ENCODE measurements at regions not wholly inside any gene's neighbourhood (a gene's known extent, or its start where the extent isn't known, plus 50 kb on each side); places are given as distances from the start of the nearest gene placed in this dataset.

DNA sequence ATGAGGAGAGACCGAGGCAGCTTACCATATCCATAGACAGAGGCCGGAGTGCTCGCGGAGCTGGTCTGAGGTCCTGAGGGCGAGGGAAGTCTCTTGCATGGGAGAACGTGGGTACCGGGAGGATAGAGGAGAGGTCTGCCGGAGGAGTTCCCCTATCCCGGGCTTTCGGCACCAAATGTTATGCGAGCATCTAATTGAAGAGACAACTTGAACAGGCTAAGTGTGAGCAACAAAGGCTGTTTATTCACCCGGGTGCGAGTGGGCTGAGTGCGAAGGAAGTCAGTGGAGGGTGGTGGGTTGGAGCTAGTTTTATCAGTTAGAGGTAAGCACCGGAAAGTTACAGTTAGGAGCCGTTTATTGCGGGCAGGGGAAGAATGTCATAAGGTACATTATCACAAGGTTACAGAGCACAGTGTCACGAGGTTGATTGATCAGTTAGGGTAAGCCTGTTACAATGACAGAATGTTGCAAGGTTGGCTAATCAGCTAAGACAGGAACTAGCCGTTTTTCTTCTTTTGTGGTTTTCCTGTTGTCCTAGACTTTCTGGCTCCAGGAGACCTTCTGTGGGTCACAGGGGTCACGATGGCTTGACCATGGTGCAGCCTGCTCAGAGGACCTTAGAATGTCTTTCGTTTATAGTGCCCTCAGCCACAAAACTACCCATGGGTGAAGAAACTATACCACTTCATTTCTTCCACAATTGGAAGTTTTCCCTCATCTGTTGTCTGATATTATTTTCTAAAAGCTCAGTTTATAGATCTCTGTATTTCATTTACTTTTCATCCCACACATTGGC is 746.0 kb upstream of the ADGRB3 start:
- Mint-ChIP-seq H3K4me1 (no peaks in the 10 kb centered on the region), H3K27me3 (no peaks in the 10 kb centered on the region), H3K27ac (ENCODE audit: low read depth) (no peak overlapping the region), H3K36me3 (ENCODE audit: insufficient read depth) (no peaks in the 10 kb centered on the region), H3K9me3 (peaks cover 14% of the 10 kb centered on the region), H3K4me3 (no peak overlapping the region)
- DNase-seq (ENCODE audit: low spot score in 2 of 2) (no peak), ATAC-seq (replicated peaks; ENCODE audit: extremely low read depth, poor library complexity, severe bottlenecking) (no peak)

DNA sequence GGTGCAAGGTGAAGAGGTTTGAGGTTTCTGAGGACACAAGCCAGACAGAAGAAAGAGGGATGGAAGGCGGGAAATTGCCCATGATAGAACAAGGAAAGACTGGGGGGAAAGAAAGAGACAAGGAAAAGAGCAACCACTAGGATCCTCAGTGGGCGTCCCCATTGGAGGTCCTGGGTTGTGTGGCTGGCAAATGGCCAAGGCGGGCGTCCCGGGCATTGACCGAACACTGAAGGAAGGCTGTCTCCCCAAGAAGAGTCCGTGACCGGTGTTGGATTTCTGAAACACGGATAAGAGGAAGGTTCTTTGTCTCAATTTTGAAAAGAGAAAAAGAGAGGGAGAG is 746.6 kb upstream of the ADGRB3 start:
- Mint-ChIP-seq H3K4me3 (no peak overlapping the region), H3K27ac (ENCODE audit: low read depth) (no peak overlapping the region), H3K36me3 (ENCODE audit: insufficient read depth) (no peaks in the 10 kb centered on the region), H3K27me3 (no peaks in the 10 kb centered on the region), H3K9me3 (peaks cover 14% of the 10 kb centered on the region), H3K4me1 (no peaks in the 10 kb centered on the region)
- DNase-seq (ENCODE audit: low spot score in 2 of 2) (no peak), ATAC-seq (replicated peaks; ENCODE audit: extremely low read depth, poor library complexity, severe bottlenecking) (no peak)

DNA sequence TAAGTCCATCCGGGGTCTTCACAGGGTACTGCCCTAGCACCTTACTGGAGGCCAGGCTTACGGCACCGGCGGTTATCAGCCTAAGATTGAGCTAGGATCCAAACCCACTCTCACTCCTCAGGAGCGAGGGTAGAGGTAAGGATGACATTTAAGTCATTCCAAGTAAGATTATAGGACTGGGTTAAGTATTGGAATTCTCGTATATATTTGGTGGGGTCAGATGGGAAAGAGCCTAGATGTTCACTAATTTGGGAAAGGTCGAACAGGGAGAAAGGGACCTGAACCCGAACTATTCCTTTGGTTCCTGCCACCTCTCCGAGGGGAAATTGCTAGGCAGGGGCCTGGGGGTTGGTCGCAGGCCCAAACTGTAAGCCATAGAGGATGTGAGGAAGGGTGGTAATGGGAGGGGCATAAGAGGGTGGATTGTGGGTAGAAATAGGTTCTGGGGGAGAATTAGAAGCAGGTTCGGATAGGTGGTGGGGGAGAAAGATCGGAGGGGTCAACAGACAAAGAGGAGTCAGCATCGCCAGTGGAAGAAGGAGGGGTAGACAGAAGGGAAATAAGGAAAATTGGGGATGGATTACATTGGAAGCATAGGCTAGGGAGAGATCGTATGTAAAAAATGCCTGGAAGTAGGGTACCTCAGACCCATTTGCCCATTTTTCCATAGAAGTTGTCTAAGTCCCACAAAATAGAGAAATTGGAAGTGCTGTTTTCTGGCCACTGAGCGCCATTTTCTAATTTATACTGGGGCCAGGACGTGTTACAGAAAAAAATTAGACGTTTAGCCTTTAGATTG is 747.1 kb upstream of the ADGRB3 start:
- Mint-ChIP-seq H3K36me3 (ENCODE audit: insufficient read depth) (no peaks in the 10 kb centered on the region), H3K27me3 (no peaks in the 10 kb centered on the region), H3K9me3 (peaks cover 14% of the 10 kb centered on the region), H3K27ac (ENCODE audit: low read depth) (no peak overlapping the region), H3K4me1 (no peaks in the 10 kb centered on the region), H3K4me3 (no peak overlapping the region)
- no peak for DNase-seq (ENCODE audit: low spot score in 2 of 2)
- no peak for ATAC-seq (replicated peaks; ENCODE audit: extremely low read depth, poor library complexity, severe bottlenecking)

DNA sequence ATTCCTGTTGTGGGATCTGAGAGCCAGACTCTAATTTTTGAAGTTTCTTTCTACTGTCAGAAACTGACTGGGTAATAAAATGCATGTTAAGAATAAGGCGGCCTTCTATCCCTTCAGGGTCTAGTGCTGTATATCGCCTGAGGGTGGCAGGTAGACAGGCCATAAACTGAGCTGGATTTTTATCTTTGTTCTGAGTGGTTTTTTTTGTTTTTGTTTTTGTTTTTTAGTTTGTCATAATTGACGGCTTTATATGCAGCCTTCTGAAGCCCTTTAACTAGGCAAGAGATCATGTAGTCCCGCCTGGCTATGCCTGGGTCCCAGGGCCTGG is 747.7 kb upstream of the ADGRB3 start:
- ATAC-seq (replicated peaks; ENCODE audit: extremely low read depth, poor library complexity, severe bottlenecking) (no peak), DNase-seq (ENCODE audit: low spot score in 2 of 2) (no peak)
- Mint-ChIP-seq H3K36me3 (ENCODE audit: insufficient read depth) (no peaks in the 10 kb centered on the region), H3K9me3 (peaks cover 14% of the 10 kb centered on the region), H3K4me1 (no peaks in the 10 kb centered on the region), H3K4me3 (no peak overlapping the region), H3K27ac (ENCODE audit: low read depth) (no peak overlapping the region), H3K27me3 (no peaks in the 10 kb centered on the region)

DNA sequence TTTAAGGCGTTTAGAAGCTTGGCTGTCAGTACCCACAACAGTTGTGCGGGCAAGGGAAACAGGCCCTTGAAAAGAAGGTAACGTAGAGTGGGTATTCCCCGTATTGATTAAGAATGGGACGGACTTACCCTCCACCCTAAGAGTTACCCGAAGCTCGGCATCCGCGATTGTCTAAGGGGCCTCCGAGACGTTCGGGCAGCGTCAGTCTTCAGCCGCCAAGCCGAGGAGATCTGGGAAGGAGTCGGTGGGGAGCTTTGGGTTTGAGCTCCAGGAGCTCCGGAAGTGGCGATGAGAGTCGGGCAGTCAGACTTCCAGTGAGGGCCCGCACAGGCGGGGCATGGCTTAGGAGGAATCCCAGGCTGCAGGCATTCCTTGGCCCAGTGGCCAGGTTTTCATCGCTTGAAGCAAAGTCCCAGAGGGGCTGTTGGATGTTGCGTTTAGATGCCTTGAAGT is 748.2 kb upstream of the ADGRB3 start:
- Mint-ChIP-seq H3K36me3 (ENCODE audit: insufficient read depth) (no peaks in the 10 kb centered on the region), H3K9me3 (peaks cover 14% of the 10 kb centered on the region), H3K4me1 (no peaks in the 10 kb centered on the region), H3K27me3 (no peaks in the 10 kb centered on the region), H3K4me3 (no peak overlapping the region), H3K27ac (ENCODE audit: low read depth) (no peak overlapping the region)
- ATAC-seq (replicated peaks; ENCODE audit: extremely low read depth, poor library complexity, severe bottlenecking) (no peak), DNase-seq (ENCODE audit: low spot score in 2 of 2) (no peak)

DNA sequence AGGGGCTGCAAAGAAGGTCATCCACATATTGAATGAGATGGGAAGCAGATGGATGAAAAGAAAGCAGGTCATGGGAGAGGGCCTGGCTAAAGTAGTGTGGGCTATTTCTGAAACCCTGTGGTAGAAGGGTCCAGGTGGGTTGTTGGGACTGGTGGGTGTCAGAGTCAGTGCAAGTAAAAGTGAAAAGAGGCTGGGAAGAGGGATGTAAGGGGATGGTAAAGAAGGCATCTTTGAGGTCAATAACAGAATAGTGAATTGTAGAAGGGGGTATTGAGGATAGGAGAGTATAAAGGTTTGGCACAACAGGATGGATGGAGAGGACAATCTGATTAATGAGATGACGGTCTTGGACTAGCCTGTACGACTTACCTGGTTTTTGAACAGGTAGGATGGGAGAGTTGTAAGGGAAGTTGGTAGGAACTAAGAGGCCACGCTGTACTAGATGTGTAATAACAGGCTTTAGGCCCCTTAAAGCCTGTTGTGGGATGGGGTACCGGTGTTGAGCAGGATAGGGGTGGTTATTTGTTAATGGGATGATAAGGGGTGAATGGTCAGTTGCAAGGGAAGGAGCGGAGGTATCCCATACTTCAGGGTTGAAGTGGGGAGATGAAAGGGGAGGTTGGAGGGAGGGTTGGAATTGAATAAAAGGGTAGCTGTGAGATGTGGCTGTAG is 748.9 kb upstream of the ADGRB3 start:
- Mint-ChIP-seq H3K4me1 (no peaks in the 10 kb centered on the region), H3K36me3 (ENCODE audit: insufficient read depth) (no peaks in the 10 kb centered on the region), H3K4me3 (no peak overlapping the region), H3K27me3 (no peaks in the 10 kb centered on the region), H3K9me3 (peaks cover 14% of the 10 kb centered on the region), H3K27ac (ENCODE audit: low read depth) (no peak overlapping the region)
- ATAC-seq (replicated peaks; ENCODE audit: extremely low read depth, poor library complexity, severe bottlenecking) = no peak
- no peak for DNase-seq (ENCODE audit: low spot score in 2 of 2)

DNA sequence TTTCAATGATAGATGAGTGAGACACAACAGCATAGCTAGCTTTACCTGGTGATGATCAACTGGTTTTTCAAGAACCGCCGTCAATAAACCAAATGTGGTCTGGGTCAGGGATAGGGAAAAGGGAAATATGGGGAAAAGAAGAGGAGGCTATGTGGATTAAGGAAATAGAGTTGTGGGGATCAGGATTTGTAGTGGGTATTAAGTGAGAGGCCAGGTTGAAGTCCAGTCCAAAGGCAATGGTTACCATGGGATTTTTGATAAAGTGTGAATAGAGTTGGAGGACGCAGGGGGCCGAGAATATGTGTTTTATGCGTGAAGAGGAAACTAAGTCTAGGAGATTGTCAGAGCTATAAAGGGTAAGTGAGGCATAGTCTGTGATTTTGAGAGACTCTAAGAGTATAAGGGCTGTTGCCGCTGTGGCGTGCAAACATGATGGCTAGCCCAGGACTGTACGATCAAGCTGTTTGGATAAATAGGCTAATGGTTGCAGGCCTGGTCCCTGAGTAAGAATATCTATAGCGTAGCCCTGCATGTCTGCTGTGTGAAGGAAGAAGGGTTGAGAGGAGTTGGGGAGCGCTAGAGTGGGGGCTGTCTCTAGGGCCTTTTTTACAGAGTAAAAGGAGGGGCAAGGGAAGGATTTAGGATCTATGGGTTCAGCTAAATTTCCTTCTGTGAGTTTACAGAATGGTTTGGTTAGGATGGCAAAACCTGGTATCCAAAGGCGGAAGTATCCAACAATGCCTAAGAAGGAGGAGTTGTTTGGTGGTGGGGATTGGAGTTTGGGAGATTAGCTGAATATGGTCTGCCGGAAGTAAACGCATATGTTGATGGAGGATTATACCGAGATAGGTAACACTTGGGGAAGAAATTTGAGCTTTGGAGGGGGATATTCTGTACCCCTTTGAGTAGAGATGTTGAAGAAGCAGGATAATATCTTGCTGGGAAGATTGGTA is 749.7 kb upstream of the ADGRB3 start:
- Mint-ChIP-seq H3K9me3 (peaks cover 14% of the 10 kb centered on the region), H3K27ac (ENCODE audit: low read depth) (no peak overlapping the region), H3K4me1 (no peaks in the 10 kb centered on the region), H3K27me3 (no peaks in the 10 kb centered on the region), H3K4me3 (no peak overlapping the region), H3K36me3 (ENCODE audit: insufficient read depth) (no peaks in the 10 kb centered on the region)
- no peak for ATAC-seq (replicated peaks; ENCODE audit: extremely low read depth, poor library complexity, severe bottlenecking)
- no peak for DNase-seq (ENCODE audit: low spot score in 2 of 2)

DNA sequence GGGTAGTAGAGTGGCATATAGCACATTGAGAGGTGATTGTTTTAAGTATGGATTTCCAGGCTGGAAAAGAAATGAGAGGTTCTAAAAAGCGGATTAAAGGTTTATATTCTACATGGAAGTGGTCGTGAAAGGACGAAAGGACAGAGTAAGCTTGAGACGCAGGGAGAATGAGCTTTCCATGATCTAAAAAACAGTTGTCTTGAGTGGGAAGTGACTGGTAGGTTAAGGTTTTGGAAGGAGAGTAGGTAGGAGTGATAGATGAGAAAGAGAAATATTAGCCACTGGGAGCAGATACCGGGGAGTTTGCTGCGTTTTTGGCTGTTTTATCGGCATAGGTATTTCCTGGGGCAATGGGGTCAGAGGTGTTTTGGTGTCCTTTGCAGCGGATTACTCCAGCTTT is 750.6 kb upstream of the ADGRB3 start:
- no peak overlapping the region for H3K27ac Mint-ChIP-seq (ENCODE audit: low read depth)
- peaks cover 14% of the 10 kb centered on the region for H3K9me3 Mint-ChIP-seq
- no peaks in the 10 kb centered on the region for H3K36me3 Mint-ChIP-seq (ENCODE audit: insufficient read depth)
- H3K4me3 Mint-ChIP-seq = no peak overlapping the region
- ATAC-seq (replicated peaks; ENCODE audit: extremely low read depth, poor library complexity, severe bottlenecking) (no peak), DNase-seq (ENCODE audit: low spot score in 2 of 2) (no peak)
- no peaks in the 10 kb centered on the region for H3K4me1 Mint-ChIP-seq
- no peaks in the 10 kb centered on the region for H3K27me3 Mint-ChIP-seq

DNA sequence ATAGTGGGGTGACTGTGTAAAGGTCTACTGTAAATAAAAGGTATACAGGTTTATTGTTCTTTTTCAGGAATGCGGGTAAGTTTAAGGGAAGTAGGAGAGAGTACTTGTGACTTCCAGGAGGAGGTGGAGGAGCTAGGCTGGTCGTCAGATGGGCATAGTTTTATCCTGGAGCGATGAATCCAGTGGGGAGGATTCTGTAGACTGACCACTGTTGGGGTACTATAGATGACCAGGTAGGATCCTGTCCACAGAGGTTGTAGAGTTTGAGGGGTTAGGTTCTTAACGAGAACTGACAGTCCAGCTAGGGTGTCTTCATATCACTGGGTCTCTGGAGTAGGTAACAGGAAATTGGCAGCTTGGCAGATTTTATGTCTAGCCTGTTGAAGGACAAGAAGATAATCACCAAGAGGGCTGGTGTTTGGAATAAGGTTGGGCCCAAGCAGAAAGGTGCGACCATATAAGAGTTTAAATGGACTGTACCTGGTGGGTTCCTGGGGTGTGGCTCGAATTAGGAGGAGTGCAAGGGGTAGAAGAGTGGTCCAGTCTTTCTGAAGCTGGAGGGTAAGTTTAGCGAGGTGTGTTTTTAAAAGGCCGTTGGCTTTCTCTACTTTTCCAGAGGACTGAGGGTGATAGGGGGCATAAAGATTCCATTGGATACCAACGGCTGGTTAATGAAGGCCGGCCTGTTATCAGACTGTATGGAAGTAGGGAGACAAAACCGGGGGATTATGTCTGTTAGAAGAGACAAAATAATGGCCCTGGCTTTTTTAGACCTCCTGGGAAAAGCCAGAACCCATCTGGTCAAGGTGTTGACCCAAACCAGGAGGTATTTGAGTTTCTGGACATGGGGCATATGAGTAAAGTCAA is 751.3 kb upstream of the ADGRB3 start:
- ATAC-seq (replicated peaks; ENCODE audit: extremely low read depth, poor library complexity, severe bottlenecking) (no peak), DNase-seq (ENCODE audit: low spot score in 2 of 2) (no peak)
- Mint-ChIP-seq H3K27ac (ENCODE audit: low read depth) (no peak overlapping the region), H3K27me3 (no peaks in the 10 kb centered on the region), H3K9me3 (peaks cover 11% of the 10 kb centered on the region), H3K36me3 (ENCODE audit: insufficient read depth) (no peaks in the 10 kb centered on the region), H3K4me3 (no peak overlapping the region), H3K4me1 (no peaks in the 10 kb centered on the region)

DNA sequence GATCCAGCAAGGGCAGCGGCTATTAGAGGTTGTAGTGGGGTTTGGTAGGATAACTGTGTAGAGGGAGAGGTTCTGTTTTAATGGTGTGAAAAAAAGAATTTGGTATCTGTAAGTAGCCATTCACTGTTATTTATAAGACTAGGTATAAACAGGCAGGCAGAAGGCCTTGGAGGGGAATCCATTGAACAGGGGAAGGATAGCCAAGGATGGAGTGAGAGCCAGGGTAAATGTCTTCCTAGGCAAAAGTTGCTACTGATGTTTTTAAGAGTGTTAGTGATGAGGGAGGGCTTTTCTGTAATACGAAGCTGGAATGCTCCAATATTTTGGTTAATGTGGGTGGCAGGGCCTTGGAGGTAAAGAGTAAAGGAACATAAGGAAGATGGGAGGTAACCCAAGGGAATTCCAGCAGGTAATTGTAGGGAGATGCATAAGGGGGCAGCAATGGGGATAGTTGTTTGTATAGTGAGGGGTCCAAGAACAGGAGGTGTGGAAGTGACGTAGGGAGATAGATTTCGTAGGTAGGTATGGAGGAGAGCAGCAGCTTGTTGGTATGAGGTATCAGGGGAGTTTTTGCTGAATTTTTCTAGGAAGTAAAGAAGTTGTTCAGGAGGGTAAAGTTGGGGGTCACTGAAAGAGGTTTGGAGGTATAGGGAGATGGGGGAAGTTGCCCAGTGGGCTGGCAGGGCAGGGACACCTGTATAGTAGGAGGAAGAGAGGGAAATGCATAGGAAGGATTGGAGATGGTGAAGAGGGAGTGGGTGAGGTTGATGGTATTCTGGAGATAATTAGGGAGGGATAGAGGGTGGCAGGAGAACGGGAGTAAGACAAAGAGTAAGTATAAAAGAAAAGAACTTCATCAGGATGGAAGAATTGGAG is 752.4 kb upstream of the ADGRB3 start:
- peaks cover under 1% of the 10 kb centered on the region for H3K9me3 Mint-ChIP-seq
- H3K27me3 Mint-ChIP-seq = no peaks in the 10 kb centered on the region
- H3K36me3 Mint-ChIP-seq (ENCODE audit: insufficient read depth) = no peaks in the 10 kb centered on the region
- H3K4me1 Mint-ChIP-seq = no peaks in the 10 kb centered on the region
- no peak overlapping the region for H3K27ac Mint-ChIP-seq (ENCODE audit: low read depth)
- no peak overlapping the region for H3K4me3 Mint-ChIP-seq
- DNase-seq (ENCODE audit: low spot score in 2 of 2) (no peak), ATAC-seq (replicated peaks; ENCODE audit: extremely low read depth, poor library complexity, severe bottlenecking) (no peak)

DNA sequence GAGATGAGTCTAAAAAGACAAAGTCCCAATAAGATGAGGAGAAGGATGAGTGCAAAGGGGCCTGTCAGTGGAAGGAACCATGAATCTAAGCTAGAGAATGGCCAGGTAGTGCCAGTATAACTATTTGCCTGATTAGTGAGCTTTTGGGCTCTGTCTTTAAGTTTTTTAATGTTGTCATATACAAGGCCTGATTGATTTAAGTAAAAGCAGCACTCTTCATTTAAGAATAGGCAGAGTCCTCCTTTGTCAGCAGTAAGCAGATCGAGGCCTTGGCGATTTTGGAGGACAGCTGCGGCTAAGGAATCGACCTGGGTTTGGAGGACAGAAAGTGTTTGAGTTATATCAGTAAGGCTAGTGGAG is 753.4 kb upstream of the ADGRB3 start:
- H3K4me1 Mint-ChIP-seq = no peaks in the 10 kb centered on the region
- no peaks in the 10 kb centered on the region for H3K9me3 Mint-ChIP-seq
- DNase-seq (ENCODE audit: low spot score in 2 of 2) = no peak
- no peaks in the 10 kb centered on the region for H3K36me3 Mint-ChIP-seq (ENCODE audit: insufficient read depth)
- H3K4me3 Mint-ChIP-seq = no peak overlapping the region
- no peaks in the 10 kb centered on the region for H3K27me3 Mint-ChIP-seq
- no peak overlapping the region for H3K27ac Mint-ChIP-seq (ENCODE audit: low read depth)
- no peak for ATAC-seq (replicated peaks; ENCODE audit: extremely low read depth, poor library complexity, severe bottlenecking)

Data from central memory CD8-positive, alpha-beta T cell (primary cell).